NCI-H2196 treated with DMSO at 0.1 percent for 48 hours (cell line): ENCODE measurements at regions not wholly inside any gene's neighbourhood (a gene's known extent, or its start where the extent isn't known, plus 50 kb on each side); places are given as distances from the start of the nearest gene placed in this dataset.

Source experiments
- DNase-seq: peaks from one replicate; lab custom pipeline; 2025; ENCODE audit not compliant: unreplicated experiment; lab: John Stamatoyannopoulos, UW

- DNase-seq: no peak
These were observed 200.1 kb upstream of the POU2AF2 start for GRCh38 chr11:111045407-111045803.

GRCh38 chr11:111044751-111045406 lies 200.6 kb upstream of the POU2AF2 start:
- DNase-seq: no peak

- DNase-seq: no peak
These were observed 205.5 kb upstream of the POU2AF2 start for GRCh38 chr11:111039982-111040381.

- DNase-seq: no peak
These were observed 209.8 kb upstream of the POU2AF2 start for GRCh38 chr11:111035746-111036145.

GRCh38 chr11:111026241-111026640 lies 219.3 kb upstream of the POU2AF2 start:
- no peak for DNase-seq

GRCh38 chr11:111021131-111021530 lies 224.4 kb upstream of the POU2AF2 start:
- DNase-seq: no peak

GRCh38 chr11:111019871-111020670 lies 225.5 kb upstream of the POU2AF2 start:
- no peak for DNase-seq

- DNase-seq: no peak
These were observed 226.1 kb upstream of the POU2AF2 start for GRCh38 chr11:111019451-111019850.

GRCh38 chr11:111018566-111018965 lies 227.0 kb upstream of the POU2AF2 start:
- DNase-seq: no peak

GRCh38 chr11:111012491-111012890 lies 233.0 kb upstream of the POU2AF2 start:
- DNase-seq: no peak

- DNase-seq: no peak
These were observed 234.3 kb upstream of the POU2AF2 start for GRCh38 chr11:111011275-111011594.

GRCh38 chr11:111010391-111011274 lies 234.9 kb upstream of the POU2AF2 start:
- no peak for DNase-seq

- no peak for DNase-seq
These were observed 239.3 kb upstream of the POU2AF2 start for GRCh38 chr11:111006227-111006626.

- no peak for DNase-seq
These were observed 243.4 kb upstream of the POU2AF2 start for GRCh38 chr11:111001986-111002611.

GRCh38 chr11:111001081-111001430 lies 244.5 kb upstream of the POU2AF2 start:
- no peak for DNase-seq

GRCh38 chr11:111000400-111001080 lies 245.0 kb upstream of the POU2AF2 start:
- DNase-seq: no peak

- no peak for DNase-seq
These were observed 253.0 kb upstream of the POU2AF2 start for GRCh38 chr11:110992481-110992880.

GRCh38 chr11:110991661-110992355 lies 253.7 kb upstream of the POU2AF2 start:
- no peak for DNase-seq

GRCh38 chr11:110990311-110990710 lies 255.2 kb upstream of the POU2AF2 start:
- no peak for DNase-seq

GRCh38 chr11:110989428-110990133 lies 255.9 kb upstream of the POU2AF2 start:
- DNase-seq: no peak
